DMS153 (cell line): ENCODE measurements at regions not wholly inside any gene's neighbourhood (a gene's known extent, or its start where the extent isn't known, plus 50 kb on each side); places are given as distances from the start of the nearest gene placed in this dataset.
"Not testable (repeated sequence)": the region's sequence is repeated elsewhere in the genome, so short reads cannot be mapped to it uniquely, and the experiment has no call there.

Experiments used
- DNase-seq: peaks from one replicate; lab custom pipeline; 2025; lab: John Stamatoyannopoulos, UW

DNA sequence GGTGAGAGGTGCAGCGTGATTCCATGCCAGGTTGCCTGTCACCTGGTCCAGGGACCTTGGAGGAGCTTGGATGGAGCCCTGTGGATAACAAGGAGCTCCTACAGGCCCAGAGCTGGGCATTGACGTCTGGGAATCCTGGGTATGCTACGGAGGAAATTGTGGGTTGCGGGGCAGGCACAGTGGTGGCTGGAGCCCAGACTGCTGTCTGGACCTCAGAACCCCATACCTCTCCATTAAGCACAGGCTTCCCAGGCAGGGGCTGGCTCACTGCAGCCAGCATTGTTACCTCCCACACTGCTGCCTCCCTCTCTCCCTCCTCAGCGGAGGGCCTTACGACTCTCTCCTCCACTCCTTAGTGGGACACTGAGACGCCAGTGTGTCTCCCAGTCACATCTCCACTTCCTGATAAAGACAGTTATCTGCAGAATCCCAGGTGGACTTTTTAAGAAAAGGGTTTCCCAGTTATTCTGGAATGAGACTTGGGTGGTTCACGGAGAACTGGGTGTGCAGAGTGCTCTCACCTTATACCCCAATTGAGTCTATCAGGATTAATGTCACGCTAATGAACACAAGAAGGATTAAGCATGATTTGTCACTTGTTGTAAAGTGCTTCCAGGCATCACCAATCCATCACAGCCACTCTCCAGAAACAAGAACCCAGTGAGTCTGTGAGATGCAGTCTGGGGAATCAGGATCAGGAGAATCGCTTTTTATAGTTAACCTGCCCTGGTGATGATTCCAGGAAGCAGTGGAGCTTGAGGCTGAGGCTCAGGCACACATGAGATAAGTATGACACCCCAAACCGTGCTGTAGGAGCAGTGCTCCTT is 309.4 kb downstream of the RPS24 start:
- no peak for DNase-seq

DNA sequence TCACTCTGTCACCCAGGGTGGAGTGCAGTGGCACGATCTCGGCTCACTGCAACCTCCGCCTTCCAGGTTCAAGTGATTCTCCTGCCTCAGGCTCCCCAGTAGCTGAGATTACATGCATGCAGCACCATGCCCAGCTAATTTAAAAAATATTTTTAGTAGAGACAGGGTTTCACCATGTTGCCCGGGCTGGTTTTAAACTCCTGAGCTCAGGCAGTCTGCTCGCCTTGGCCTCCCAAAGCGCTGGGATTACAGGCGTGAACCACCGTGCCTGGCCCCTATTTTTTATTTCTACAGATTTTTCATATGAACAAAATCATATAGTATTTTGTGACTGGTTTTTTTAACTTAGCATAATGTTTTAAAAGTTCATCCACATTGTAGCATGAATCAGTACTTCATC is 310.6 kb downstream of the RPS24 start:
- DNase-seq = not testable (repeated sequence)

DNA sequence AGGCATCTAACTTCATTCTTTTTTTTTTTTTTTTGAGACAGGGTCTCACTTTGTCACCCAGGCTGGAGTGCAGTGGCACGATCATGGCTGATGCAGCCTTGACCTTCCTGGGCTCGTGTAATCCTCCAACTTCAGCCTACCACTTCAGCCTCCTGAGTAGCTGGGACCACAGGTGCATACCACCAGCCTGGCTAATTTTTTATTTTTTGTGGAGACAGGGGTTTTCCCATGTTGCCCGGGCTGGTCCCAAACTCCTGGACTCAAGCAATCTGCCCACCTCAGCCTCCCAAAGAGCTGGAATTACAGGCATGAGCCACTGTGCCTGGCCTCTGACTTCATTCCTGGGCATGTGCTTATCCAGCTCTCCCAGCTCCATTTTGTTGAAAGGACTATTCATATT is 311.9 kb downstream of the RPS24 start:
- DNase-seq = not testable (repeated sequence)

DNA sequence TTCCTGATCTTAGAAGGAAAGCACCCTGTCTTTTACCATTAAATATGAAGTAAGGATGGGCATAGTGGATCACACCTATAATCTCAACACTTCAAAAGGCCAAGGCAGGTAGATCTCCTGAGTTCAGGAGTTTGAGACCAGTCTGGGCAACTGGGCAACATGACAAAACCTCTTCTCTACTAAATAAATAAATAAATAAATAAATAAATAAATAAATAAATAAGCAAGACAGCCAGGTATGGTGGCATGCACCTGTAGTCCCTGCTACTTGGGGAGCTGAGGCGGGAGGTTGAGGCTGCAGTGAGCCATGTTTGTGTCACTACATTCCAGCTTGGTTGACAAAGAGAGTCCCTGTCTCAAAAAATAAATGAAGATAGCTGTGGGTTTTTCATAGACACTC is 313.1 kb downstream of the RPS24 start:
- DNase-seq = no peak

DNA sequence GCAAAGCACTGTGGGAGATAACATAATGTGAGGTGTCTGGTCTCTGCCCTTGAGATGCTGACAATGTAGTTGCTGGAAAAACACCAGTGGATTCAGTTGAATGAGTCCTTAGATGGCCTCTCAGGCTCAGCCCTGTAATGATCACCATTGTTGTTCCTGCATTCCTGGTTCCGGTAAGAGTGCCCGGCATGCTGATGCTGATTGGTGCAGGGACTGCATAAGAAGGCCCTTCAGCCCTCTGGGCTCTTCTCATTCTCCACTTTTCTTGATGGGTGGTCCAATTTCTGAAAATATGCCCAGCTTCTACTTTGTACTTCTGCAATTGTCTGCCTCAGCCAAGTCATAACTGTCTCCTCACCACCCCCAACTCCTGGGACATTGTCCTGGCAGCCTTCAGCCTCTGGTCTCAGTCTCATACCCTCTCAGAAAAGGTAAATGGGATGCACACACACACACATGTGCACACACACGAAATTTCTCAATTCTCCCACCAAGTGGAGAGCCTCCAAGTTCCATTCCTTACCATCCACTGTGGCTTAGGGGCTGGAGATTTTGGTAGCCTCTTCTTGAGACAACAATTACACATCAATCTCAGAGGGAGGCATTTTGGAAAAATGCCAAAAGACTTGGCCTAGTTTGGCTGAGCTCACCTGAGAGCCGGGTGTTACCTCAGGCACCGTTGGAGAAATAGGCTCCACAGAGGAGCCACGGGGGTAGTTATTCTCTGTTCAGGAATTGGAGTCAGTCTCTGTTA is 314.9 kb downstream of the RPS24 start:
- no peak for DNase-seq

DNA sequence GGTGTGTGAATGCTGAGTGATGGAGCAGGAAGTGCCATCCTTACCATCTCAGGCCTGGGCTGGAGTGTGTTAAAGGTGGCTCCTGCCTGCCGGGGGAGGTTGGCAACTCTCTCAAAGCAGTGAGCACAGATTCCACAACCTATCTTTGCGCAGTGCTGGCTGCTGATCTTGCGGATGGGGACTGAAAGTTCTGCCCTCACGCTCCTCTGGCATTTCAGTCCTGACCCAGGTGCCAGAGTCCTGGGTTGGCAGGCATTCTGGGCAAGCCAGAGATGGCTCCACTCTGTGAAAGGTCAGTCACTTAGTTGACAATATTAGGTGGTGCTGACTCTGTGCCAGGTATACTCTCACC is 315.5 kb downstream of the RPS24 start:
- no peak for DNase-seq

DNA sequence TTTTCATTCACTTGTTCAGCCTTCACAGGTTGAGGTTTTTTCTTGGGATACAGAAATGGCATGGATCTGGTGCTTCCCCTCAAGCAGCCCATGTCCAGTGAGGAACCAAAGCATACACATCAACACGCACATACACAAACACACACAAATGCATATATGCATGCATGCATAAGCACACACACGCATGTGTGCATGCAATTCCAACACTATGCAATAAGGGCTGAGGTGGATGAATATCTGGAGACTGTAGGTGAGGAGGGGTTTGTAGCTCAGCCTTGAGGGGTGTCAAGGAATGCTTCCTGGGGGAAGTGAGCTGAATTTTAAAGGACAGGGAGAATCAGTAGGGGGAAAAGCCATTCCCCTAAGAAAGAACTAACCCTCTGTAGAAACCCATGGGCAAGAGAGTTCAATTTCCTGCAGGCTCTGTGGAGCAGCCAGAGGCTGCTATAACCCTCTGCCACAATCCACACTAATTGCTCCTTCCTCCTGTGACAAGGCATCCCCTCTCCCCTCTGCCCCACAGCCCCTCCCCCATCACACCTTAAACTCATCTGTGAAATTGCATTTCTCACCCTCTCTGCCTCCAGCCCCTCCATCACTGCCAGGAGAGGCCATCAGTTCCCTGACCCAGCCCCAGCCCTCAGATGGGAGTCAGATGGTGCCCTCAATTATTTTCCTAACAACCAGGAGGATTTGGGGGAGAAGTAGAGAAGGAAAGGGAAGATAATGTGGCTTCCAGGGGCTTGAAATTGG is 316.4 kb downstream of the RPS24 start:
- DNase-seq = no peak

DNA sequence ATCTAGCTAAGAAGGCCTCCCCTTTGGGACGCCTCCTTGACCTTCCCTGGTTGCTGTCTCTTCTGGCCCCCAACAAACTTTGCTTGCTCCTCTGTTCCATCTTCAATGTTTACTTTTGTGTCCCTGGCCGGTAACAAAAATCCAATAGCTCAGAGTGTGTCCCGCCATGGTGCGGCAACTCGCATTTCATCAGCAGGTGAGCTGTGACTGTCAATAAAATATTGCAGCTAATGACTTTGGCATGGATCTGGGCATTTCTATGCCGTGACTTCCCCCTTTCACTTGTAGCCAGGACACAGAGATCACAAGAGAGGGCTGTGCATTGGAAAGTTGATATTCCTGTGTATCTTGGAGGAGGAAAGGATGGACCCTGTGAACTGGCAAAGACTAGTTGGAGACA is 317.6 kb downstream of the RPS24 start:
- DNase-seq = no peak

DNA sequence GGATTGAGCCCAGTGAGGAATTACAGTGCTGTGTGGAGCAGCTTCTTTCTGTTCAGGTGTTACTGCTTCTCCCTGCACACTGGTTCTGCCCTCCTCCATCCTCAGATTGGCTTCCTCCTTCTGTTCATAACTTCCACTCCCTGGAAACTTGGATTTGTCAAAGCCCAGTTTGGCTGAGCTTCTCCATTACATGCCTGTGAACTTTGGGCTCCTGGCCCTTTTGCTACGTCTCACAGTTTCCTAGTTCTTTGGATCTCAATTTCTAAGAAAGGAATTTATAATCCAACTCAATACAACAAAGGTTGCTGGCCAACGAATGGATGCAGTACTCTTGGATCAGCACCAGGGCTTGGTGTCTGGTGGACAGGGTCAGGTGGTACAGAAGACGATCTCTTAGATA is 318.1 kb downstream of the RPS24 start:
- no peak for DNase-seq

DNA sequence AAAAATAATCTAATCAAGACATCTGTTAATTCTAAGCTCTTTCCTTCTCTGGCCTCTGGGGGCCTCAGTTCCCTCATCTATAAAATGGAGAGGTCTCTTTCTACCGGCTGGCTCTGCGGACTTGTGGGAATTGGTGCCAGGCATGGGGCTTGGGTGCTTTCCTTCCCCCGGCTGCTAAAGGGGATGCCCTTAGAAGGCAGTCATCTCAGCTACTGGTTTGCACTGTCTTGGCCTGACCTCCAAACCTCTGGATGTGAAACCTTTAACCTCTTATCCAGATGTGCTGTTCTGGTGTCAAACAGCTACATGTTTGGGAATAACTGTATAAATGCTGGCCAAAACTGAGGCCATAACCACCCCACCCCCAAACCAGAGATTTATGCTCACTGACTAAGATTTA is 320.0 kb downstream of the RPS24 start:
- DNase-seq = no peak

DNA sequence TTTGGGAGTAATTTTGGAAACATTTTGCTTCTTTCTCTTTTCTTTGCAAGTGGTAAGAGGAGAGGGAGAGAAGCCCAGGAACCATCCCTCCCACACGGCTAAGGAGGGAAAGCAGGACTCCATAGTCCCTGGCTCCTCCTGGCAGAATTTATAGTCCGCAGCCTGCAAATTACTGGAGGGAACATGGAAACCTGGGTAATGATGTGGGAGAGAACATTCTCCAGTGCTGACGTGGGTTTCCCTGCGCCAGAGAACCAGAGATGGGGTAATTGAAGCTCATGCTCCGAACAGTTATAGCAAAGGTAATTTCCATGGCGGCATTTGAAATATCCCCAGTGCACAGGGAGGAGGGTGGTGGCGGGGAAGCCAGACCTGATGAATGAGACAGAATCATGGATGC is 320.4 kb downstream of the RPS24 start:
- no peak for DNase-seq

DNA sequence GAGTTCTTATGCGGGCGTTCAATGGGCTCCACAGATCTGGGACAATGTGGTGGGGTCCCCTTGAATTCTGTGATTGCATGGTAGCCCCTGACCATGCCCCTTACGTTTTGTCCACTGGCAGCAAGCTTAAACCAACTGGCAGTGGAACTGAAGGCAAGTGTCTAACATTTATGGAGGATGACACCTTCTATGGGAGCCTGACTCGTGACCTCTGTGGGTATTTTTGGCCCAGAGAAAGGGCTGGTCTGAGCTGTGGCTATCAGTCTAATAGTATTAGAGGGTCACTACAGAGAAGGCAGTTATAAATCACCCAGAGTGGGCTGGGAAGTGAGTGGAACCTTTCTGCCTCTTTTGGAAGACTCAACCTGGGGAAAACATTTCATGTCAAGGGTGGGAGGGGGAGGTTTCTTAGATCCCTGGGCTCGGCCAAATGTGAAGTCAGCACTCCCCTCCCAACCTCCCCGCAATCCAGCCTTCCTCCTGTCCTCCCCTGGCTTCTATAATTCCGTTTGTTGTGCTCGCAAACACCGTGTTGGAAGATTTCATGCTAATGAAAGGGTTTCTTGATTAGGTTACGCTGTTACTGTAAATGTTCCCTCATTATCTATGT is 322.7 kb downstream of the RPS24 start:
- no peak for DNase-seq

DNA sequence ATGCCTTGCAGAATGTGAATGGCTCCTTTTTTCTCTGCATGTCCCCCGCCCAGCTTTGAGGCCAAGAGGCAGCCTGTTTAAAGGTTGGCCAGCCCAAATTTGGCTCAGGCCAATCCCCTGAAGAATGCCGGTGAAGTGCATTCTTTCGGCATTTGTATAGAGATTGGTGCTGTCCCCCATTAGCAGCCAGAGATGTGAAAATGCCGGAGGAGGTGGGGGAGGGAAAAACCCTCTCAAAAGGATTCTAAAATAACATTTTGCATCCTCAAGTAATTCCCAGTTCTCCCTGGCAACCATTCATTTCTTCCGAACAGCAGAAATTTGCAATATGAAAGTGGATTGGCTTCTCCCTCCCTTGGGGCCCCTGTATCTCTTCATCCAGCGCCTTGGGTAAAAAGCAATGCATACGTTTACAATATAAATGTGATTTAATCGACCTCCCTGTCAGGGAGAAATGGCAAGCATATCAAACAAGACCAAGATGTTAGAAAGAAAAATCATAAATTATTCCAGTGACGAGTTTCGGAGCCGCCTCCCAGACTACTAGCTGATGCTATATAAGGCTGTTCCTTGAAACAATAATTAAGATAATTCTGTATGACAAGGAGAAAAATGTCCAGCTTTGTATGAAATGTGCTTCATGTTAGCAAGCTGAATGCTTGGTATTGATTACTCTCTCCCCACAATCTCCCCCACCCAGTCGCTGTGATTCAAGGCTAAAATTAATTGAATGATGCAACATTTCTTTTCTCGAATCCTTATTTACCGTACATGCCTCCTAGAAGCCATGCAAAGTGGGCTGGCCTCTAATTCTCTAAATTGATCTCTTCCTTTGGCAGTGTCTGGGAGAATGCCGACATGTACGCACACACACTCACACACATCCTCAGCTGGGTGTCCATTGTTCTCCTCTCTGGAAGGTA is 323.7 kb downstream of the RPS24 start:
- no peak for DNase-seq

DNA sequence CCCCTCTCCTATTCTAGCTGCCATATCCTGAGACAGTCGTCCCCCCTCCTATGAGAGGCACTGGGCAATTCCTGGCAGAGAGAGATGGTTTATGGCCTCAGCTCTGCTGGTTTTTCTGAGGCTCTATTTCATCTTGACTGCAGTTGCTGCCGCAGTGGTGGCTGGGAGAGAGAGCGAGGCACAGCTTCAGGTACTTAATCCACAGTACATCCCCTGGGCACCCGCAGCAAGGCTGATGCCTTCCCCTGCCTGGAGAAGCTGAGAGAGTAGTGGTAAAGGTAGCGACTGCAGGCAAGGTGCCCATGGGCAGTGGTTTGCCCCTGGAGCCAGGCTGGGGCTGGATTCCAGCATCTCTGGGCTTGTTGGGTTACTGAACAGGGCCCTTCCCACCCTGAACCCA is 324.7 kb downstream of the RPS24 start:
- DNase-seq = no peak

DNA sequence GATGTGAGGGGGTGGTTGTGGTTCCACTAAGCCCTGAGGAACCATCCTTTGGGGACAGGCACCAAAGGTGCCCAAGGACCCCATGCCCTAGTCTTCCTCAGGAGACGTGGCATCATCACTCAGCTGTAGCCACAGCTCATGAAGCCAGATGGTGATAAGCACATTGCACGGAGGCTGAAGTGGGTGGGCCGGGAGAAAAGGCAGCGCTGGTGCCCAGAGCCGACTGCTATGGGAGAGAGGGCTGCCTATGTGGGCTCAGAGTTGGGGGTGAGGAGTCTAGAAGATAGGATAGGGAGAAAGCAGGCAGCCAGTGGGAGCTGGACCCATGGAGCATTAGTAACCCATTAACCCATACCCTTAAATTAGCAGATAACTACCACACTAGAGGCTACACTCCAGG is 325.3 kb downstream of the RPS24 start:
- DNase-seq = no peak

DNA sequence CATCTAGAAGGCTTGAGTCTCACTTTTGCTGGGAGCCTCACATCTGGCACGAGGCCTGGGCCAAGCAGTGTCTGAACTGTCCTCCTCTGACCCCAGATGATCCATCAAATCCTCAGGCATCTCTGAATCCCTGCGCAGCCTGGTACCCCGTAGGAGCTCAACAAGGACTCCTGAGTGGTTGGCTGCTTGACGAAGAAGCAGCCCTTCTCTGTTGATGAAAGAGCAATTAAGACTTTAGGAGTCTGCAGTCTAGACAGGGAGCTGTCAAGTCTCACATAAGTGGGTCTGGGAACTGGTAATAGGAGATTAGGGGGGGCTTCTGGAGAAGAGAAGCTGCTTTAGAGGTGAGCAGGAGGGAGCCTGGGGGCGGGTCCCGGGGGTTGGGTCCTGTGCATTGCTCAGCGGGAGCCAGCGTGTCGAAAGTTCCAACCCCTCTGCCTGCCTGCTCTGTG is 326.0 kb downstream of the RPS24 start:
- no peak for DNase-seq

DNA sequence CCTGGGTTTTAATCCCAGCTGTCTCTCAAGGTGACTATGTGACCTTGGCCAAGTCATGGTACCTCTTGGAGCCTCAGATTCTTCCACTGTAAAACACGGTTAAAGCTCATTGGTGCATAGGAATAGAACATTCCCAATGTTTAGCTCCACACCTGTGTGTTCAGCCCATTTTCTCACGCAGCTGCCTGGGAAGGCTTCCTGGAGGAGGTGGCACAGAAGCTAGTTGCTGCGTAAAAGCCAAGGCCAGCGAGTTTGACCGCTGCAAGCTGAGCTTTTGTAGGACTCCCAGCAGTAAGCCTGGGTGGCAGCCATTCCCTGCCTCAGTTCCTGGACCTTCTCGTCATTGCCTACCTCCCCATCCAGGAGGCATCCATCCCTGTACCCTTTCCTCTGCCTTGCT is 326.6 kb downstream of the RPS24 start:
- no peak for DNase-seq

DNA sequence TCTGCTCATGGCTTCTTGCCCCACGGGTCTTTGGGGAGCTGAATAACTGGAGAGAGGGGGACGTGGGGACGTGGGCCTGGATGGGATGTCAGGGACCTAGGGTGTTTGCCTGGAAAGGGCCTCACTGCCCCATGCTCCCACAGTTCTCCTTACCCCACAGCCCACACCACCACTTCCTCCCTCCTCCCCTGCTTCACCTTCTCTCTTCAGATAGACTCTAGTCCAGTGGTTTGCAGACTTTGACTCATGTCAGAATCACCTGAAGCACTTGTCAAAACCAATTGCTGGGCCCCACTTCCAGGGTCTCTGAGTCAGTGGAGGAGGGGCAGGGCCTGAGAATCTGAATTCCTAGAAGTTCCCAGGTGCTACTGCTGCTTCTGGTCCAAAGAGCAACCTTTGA is 327.4 kb downstream of the RPS24 start:
- DNase-seq = no peak

DNA sequence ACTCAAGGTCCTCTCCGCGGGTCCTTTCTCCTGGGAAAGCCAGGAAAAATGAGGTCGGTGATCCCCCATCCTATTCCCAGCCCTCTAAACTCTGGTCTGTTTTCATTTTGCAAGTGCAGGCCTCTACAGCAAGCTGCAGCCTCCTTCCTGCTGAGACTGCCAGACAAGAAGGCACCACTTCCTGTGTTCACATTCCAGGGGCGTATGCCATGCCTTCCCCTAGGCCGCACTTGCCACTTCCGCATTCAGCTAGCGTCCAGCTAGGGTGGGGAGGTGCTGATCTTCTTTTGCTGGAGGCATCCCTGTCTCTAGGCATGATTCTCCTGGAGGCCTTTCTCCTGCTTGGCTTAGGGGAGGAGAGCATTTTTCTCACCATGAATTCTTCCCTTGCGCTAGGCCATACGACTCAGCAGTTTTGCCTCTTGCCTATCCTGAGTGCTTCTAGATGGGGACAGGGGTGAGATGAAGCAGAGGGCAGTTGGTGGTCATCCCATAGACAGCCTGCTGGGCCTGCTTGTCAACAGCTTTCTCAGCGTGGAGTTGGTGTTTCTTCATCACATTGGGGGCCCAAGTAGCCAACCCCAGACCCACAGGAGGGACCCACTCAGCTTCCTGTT is 328.9 kb downstream of the RPS24 start:
- DNase-seq = no peak

DNA sequence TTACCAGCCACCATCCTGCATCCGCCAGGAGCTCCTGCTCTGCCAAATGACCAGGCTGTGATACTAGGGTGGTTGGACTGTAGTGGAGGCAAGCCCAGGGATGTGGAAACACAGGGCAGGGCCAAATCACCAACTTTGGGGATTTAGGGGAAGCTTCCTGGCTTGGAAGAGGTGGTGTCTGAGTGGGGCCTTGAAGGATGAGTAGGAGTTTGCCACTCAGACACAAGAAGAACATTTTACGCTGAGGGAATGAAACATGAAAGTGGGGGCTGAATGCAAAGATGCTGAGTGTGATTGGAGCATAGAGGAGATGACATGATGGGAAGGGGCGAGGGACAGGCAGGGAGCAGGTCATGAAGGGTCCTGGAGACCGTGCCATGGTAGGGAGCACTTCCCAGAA is 329.5 kb downstream of the RPS24 start:
- DNase-seq = no peak

DNA sequence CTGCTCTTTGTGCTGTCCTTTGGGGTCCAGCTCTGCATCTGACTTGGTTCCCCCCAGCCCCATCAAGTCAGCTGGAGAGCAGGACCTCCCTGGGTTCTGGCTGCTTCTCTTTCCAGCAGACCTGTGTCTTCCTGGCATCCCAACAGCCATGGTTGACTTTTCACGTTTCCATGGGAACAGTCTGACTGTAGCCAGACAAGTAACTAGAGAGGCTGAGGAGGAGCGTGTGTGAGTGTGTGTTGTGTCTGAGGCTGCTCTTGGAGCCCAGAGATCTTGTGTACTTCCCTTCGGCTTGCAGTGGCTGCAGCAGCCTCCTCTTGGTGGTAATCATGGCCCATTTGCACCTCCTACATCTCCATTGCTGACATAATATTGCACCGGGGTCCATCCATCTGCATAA is 332.0 kb downstream of the RPS24 start:
- DNase-seq = no peak
